Gastrocnemius medialis (tissue), 4 donors: ENCODE measurements at regions not wholly inside any gene's neighbourhood (a gene's known extent, or its start where the extent isn't known, plus 50 kb on each side); places are given as distances from the start of the nearest gene placed in this dataset.

Source experiments
- CTCF ChIP-seq, 5 experiments: fragments of 450-650 bp in 3 of 5; fragments of 200-600 bp in 2 of 5; sonication (generic) in 2 of 5; IDR thresholded peaks in 4 of 5; conservative IDR thresholded peaks in 1 of 5; 1 replicate in 4 of 5; 2 replicates in 1 of 5; pipeline ENCODE4 v1.5.1; 2016 to 2019; ENCODE audit warnings: antibody characterized with exemption in 5 of 5, mild to moderate bottlenecking in 3 of 5, moderate library complexity in 3 of 5
- POLR2A ChIP-seq, 2 donors: fragments of 450-650 bp; IDR thresholded peaks; one replicate each; pipeline ENCODE4 v1.6.1; 2017; ENCODE audit warnings: antibody characterized with exemption in 2 of 2, mild to moderate bottlenecking in 2 of 2, moderate library complexity in 2 of 2

GRCh38 chr3:181623924-181624694, 87.6 kb upstream of the SOX2 start:
- TF ChIP-seq POLR2A (IDR thresholded peaks at IDR 0.05), result no peak
- no peak for TF ChIP-seq CTCF (IDR thresholded peaks at IDR 0.05 in 4 of 5, conservative IDR thresholded peaks at IDR 0.05 in 1 of 5)
